ENCODE measurements at regions not wholly inside any gene's neighbourhood (a gene's known extent, or its start where the extent isn't known, plus 50 kb on each side); places are given as distances from the start of the nearest gene placed in this dataset.

DNA sequence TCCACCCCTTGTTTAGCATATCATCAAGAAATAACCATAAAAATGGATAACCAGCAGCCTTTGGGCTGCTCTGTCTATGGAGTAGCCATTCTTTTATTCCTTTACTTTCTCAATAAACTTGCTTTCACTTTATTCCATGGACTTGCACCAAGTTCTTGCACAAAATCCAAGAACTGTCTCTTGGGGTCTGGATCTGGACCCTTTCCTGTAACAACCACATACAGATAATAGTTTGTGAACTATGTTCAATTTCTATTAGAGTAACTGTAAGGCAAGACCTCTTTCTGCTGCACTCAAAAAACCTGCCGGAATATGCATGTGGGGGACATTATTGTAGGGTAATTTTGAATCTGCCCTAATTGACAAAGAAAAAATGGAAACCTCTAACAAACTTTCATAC lies 66.9 kb upstream of the TMEM215 start:
- no peaks in the 10 kb centered on the region for H3K36me3 ChIP-seq
- no peak for DNase-seq
- TF ChIP-seq POLR2AphosphoS5 (IDR thresholded peaks at IDR 0.05): no peak
- TF ChIP-seq POLR2A (IDR thresholded peaks at IDR 0.05): no peak
- TF ChIP-seq EP300 (IDR thresholded peaks at IDR 0.05): no peak
- TF ChIP-seq, protein P1, sequence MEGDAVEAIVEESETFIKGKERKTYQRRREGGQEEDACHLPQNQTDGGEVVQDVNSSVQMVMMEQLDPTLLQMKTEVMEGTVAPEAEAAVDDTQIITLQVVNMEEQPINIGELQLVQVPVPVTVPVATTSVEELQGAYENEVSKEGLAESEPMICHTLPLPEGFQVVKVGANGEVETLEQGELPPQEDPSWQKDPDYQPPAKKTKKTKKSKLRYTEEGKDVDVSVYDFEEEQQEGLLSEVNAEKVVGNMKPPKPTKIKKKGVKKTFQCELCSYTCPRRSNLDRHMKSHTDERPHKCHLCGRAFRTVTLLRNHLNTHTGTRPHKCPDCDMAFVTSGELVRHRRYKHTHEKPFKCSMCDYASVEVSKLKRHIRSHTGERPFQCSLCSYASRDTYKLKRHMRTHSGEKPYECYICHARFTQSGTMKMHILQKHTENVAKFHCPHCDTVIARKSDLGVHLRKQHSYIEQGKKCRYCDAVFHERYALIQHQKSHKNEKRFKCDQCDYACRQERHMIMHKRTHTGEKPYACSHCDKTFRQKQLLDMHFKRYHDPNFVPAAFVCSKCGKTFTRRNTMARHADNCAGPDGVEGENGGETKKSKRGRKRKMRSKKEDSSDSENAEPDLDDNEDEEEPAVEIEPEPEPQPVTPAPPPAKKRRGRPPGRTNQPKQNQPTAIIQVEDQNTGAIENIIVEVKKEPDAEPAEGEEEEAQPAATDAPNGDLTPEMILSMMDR (IDR thresholded peaks at IDR 0.05): no peak
- H3K9me3 ChIP-seq: no peaks in the 10 kb centered on the region
- H3K27me3 ChIP-seq: no peaks in the 10 kb centered on the region
- no peaks in the 10 kb centered on the region for H3K4me1 ChIP-seq
- no peak overlapping the region for H3K27ac ChIP-seq
- H3K4me3 ChIP-seq: no peak overlapping the region
- 95 to 96% methylated on average over 1 of the region's 1 CpG for WGBS, 2 donors
- ATAC-seq (ENCODE audit: low FRiP score in 2 of 2): no peak

DNA sequence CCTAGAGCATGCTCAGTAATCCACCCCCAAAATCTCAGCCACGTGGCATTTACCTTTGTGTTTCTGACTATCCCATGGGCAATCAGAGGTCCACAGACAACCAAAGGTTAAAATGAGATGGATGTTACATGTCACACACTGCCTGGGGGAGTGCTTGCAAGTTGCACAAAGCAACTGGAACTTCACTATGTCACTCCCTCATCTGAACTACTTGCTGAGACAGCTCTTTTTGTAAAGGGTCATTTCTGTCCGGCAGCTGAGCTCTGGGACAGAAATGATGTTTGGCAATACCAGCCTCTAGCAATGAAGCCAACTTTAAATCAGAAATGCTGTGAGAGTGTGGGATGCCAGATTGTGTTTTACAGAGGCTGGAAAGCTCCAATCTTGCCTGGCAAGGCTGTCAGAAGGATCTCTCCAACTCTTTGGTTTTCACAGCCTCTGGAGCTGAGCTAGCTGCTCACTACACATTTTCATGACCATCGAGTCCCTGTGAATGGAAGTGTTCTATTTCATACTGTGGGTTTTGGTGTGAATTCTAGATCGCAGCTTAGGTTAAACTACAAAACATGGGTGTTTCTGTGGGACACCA lies 66.3 kb upstream of the TMEM215 start:
- DNase-seq: no peak
- H3K36me3 ChIP-seq: no peaks in the 10 kb centered on the region
- WGBS, 2 donors: 58 to 67% methylated on average over 4 of the region's 4 CpGs
- H3K9me3 ChIP-seq: no peaks in the 10 kb centered on the region
- no peak overlapping the region for H3K4me3 ChIP-seq
- H3K27ac ChIP-seq: no peak overlapping the region
- TF ChIP-seq POLR2AphosphoS5 (IDR thresholded peaks at IDR 0.05) (no peak), POLR2A (IDR thresholded peaks at IDR 0.05) (no peak), EP300 (IDR thresholded peaks at IDR 0.05) (no peak)
- TF ChIP-seq, protein P1 (IDR thresholded peaks at IDR 0.05): no peak
- no peaks in the 10 kb centered on the region for H3K27me3 ChIP-seq
- H3K4me1 ChIP-seq: no peaks in the 10 kb centered on the region
- ATAC-seq (ENCODE audit: low FRiP score in 2 of 2): no peak

DNA sequence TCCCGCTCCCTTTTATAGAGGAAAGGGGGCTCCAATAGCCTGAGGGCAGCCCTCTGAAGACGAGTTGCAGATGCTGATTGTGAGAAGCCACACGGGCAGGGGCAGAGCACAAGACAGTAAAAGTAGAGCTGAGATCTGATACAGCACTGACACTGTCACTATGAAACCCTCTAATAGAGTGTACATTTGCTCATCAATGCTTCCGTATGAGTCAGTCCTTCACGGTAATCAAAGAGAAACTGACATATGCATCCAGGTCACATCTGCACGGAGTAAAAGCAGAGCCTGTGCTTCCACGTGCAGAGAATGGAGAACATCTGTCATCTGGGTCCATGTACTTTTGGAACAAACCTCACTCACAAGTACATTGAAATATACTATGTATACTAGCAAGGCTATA lies 60.6 kb upstream of the TMEM215 start:
- DNase-seq (no peak), ATAC-seq (ENCODE audit: low FRiP score in 2 of 2) (peak in 1 of 2 donors; percentile 9)
- WGBS, 2 donors: 47 to 54% methylated on average over 7 of the region's 7 CpGs
- Histone ChIP-seq H3K27me3 (no peaks in the 10 kb centered on the region), H3K4me1 (no peaks in the 10 kb centered on the region), H3K4me3 (no peak overlapping the region), H3K27ac (no peak overlapping the region), H3K36me3 (no peaks in the 10 kb centered on the region), H3K9me3 (no peaks in the 10 kb centered on the region)
- no peak for TF ChIP-seq EP300 (IDR thresholded peaks at IDR 0.05)
- no peak for TF ChIP-seq POLR2A (IDR thresholded peaks at IDR 0.05)
- TF ChIP-seq, protein P1 (IDR thresholded peaks at IDR 0.05): no peak

DNA sequence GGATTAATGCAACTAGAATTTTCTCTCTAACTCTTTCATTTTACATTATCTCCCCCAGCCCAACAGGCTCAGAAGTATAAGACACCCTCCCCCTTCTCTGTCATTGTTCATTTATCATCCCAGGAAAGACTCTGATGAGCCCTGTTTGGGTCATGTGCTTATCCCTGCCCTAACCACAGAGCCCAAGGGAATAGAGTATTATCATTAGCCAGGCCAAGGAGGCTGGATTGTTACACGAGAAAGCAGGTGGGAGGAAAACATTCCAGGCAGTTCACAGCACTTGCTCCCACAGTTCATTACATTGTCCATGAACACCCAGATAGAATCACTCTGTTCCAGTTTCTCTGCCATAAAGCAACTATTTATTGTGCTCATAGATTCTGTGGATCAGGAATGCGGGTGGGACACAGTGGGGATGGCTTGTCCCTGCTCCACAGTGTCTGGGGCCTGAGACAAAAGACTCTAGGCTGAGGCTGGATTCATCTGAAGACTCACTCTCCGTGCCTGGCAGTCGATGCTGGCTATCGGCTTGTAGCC lies 59.5 kb upstream of the TMEM215 start:
- TF ChIP-seq EP300 (IDR thresholded peaks at IDR 0.05) (no peak), POLR2AphosphoS5 (IDR thresholded peaks at IDR 0.05) (no peak), POLR2A (IDR thresholded peaks at IDR 0.05) (no peak)
- TF ChIP-seq, protein P1 (IDR thresholded peaks at IDR 0.05): no peak
- DNase-seq: no peak
- H3K27ac ChIP-seq: no peak overlapping the region
- H3K9me3 ChIP-seq: no peaks in the 10 kb centered on the region
- ATAC-seq (ENCODE audit: low FRiP score in 2 of 2): peak in 1 of 2 donors; percentile 47
- no peaks in the 10 kb centered on the region for H3K4me1 ChIP-seq
- H3K36me3 ChIP-seq: no peaks in the 10 kb centered on the region
- 76 to 79% methylated on average over 5 of the region's 5 CpGs for WGBS, 2 donors
- H3K27me3 ChIP-seq: no peaks in the 10 kb centered on the region
- no peak overlapping the region for H3K4me3 ChIP-seq
